Epidermal melanocyte (primary cell): ENCODE measurements at regions not wholly inside any gene's neighbourhood (a gene's known extent, or its start where the extent isn't known, plus 50 kb on each side); places are given as distances from the start of the nearest gene placed in this dataset.
A peak's percentile ranks its signal among the peaks of the same experiment; 100 is the strongest.

Source experiments
- DNase-seq: peaks from one replicate; pipeline ENCODE4 v3.0.0; 2011; ENCODE audit warnings: low spot score; ENCODE audit not compliant: insufficient read length

GRCh38 chr1:173128742-173129141 lies 78.0 kb upstream of the TNFSF18 start:
- DNase-seq, result no peak

DNA sequence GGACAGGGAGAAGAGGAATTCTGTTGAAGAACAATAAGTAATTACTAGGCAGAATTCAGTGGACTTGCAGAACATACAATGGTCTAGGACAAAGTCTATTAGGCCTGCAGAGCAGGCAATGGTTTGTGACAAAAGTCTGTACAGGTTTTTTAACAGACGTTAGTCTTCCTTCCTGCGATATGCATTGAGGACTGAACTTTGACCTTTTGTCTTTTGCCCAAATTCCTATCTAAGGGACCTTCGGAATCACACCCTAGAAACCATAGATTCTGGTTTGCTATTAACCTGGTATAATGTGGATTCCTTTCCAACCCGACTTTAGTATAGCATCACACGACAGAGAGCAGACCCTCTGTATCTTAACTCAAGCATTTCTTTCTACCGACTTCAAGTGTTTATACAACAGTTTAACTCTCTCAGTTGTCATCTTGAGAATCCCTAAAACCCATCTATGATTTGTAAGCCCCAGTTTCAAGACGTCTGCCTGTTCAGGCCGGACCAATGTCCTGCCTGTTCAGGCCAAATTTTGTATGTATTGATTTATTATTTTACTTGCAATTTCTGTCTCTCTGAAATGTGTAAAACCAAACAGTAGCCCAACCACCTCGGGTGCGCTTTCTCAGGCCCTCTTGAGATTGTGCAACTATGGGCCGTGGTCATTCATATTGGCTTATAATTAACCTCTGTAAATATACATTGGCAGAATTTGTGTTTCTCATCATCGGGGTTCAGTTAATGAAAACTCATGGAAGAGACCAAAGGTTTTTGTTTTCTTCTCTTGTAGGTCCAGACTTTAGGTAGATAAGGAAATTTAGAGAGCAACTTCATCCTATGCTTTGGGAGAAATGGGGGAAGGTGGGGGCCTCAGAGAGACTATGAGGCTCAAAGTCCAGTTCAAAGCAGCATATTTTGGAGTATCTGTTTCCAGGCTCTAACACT lies 76.9 kb upstream of the TNFSF18 start:
- DNase-seq, result no peak

DNA sequence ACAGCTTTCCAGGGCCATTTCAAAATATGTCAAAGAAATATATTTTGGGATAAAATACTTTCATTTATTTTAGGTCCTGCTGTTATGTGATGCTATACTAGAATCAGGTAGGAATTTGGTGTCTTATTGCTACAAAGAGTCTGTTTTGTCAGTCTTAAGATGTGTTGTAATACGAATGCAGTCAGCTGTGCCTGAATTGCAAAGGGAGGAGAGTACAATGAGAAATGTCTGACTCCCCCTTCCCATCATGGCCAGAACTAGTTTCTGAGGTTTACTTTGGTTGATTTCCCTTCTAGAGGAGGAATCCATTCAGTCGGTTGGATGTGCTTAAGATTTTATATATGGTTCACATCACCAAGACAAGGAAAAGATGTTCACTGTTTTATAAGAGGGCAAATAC lies 75.7 kb upstream of the TNFSF18 start:
- no peak for DNase-seq

GRCh38 chr1:173122958-173123852 lies 72.5 kb upstream of the TNFSF18 start:
- peak; percentile 71 for DNase-seq

DNA sequence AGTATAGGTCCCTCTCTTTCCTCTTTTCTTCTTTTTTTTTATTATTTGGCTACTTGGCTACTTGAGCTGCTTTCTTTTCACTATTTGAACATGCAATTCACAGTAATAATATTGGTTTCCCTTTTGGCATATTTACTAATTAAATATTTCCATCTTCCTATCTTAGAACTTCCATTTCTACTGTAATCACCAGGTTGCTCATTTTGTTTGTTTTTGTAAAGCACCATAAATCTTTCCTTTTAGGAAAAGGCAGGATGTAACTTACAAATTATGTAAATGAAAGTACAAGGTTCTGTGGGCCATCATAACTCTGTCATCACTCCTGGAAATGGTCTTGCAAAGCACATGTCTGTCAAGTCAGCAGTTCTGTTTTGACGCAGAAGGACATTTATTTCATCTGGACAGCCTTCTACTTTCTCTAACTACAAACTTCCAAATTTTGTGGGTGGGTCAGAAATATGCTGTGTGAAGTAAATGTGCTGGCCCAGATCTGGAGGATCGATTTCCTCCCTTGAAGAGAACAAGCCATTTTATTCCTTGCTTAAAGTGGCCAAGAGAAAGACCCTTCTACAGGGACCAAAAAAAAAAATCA lies 71.7 kb upstream of the TNFSF18 start:
- no peak for DNase-seq

GRCh38 chr1:173118404-173118803 lies 67.7 kb upstream of the TNFSF18 start:
- no peak for DNase-seq

DNA sequence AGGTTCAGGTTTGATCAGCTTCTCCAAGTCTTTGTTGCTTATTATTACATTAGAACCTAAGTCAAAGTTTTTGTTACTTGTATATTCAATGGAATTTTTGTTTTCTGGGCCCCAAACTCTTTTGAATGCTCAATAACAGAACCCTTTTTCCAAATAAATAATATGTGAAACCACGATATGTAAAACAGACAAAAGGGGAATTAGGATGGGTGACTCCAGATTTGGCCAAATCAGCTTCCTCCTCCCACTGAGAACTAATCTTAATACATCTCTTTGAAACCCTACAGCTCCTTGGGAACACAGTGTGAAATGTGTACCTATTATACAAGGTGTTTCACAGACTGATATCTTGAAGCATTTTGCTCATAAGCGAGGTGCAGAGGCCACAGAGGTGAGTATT lies 67.0 kb upstream of the TNFSF18 start:
- DNase-seq, result no peak

DNA sequence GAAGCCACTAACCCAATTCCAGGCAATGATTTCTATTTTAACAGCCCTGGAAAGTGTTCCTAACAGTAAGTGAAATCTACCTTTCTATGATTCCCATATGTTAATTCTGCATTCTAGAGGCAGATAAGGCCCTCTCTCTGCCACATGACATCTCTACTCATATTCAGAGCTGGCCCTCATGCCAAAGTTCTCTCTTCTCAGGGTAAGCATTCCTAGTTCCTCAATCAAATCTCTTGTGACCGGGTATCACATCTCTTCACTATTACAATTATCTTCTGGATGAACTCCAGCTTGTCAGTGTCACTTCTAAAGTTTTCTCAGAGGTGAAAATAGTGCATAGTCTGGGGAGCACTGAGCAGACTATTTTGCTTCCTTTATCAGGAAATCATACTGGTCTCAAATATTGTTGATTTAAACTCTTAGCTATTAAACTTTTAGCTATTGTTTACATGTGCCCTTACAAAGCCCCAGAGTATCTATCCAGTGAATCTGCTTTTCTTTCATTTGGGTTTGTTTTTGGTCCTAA lies 66.4 kb upstream of the TNFSF18 start:
- no peak for DNase-seq

DNA sequence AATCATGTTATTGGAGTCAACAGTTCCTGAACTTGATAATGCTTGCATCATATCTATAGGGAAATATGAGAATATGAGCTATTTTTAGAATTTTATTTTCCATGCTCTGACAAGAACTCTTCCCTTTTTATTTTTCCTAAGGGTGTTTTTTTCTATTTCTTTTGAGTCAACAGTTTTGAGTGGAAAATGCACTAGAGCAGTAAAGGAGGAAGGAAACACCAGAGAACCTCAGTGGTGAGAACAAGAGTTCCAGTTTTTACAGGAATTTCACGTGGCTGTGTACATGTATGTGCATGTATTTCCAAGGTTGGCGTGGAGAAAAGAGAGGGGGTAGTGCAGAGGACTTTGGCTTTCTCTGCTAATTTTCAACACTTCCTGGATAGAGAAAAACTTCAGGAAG lies 63.6 kb upstream of the TNFSF18 start:
- no peak for DNase-seq

GRCh38 chr1:173113015-173113741 lies 62.4 kb upstream of the TNFSF18 start:
- no peak for DNase-seq

DNA sequence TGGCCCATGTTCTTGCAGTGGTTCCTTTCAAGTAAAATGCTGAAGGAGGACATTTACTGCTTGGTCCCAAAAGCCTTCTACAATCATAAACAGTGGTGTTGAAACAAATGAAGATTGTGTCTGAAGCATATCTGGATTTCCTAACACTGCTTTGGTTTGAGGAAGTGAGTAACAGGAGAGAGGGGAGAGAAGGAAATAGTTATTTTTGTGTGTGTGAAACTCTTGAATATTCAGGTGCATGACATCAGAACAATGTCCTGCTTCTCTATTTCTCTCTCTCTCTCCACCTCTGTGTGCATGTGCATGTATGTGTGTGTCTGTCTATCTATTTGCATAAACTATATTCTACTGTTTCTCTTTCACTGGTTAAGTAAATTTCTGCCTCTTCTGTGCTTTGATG lies 61.4 kb upstream of the TNFSF18 start:
- DNase-seq, result no peak

- DNase-seq, result no peak
Measured at GRCh38 chr1:173107696-173108095, 57.0 kb upstream of the TNFSF18 start.

DNA sequence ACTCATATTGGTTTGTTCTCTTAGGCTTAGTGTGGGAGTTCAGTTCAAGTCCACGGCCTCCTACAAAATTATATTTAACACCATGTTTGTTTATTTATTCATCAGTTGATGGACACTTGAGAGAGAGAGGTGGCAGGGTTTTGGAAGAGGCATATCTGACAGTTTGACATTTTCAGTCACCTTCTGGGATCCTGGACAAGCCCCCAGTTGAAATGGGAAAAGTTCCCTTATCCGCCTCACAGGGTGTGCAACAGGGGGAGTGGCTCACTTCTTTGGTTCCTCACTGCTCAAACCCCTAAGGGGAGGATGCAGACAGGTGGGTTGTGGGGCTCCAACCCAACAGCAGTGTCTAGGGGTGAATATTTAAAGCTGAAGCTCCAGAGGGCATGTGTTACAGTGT lies 52.3 kb upstream of the TNFSF18 start:
- DNase-seq, result no peak

DNA sequence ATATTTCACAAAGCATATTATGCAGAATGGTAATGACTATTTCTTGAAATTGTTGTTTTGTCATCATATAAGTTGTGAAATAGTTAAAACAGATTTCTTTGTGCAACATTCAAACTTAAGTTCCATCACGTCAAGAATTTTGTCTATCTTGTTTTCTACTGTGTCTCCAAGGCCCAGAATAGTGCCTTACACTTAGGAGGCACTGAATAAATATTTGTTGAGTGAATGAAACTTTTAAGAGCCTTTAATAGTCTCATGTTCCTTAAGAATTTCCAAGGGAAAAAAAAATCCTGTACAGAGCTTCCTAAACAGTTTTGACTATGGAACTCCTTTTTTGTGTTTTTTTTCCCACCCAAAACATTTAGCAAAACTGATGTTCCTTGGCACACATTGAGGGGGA lies 50.8 kb upstream of the TNFSF18 start:
- no peak for DNase-seq

- DNase-seq, result no peak
Measured at GRCh38 chr1:173100476-173101107, 49.9 kb upstream of the TNFSF18 start.
